Omental fat pad (tissue), 3 donors: ENCODE measurements at regions not wholly inside any gene's neighbourhood (a gene's known extent, or its start where the extent isn't known, plus 50 kb on each side); places are given as distances from the start of the nearest gene placed in this dataset.

ENCODE experiments used
- ATAC-seq: fragments of 150-250 bp; one replicate; pipeline ENCODE4 v1.9.1; 2016; ENCODE audit warnings: mild to moderate bottlenecking, moderate library complexity; ENCODE audit not compliant: low FRiP score
- DNase-seq: peaks from one replicate; pipeline ENCODE4 v3.0.0-alpha.2; 2019; ENCODE audit warnings: low spot score
- TF ChIP-seq, protein P1 (sequence below), 3 donors: fragments of 450-650 bp; IDR thresholded peaks; one replicate each; pipeline ENCODE4 v1.5.1; 2016 to 2017; ENCODE audit warnings: antibody characterized with exemption in 3 of 3, mild to moderate bottlenecking in 3 of 3, moderate library complexity in 2 of 3

DNA sequence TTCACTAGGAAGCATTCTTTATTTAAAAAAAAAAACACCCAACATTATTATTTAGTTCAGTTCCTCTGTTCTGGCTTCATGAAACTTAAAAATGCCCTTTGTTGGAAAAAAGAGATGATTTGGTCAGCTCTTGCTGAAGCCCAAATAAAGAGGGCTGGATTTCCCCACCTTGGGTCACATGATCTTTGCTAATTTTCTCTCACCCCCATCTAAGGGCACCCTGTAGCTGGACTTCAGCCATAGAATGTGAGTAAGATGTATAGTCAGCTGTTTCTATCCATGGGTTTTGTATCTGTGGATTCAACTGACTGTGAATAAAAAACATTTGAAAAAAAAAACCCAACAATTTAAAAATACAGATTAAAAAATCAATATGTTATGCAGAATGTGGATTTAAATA lies 213.9 kb upstream of the SULF2 start:
- TF ChIP-seq, protein P1, sequence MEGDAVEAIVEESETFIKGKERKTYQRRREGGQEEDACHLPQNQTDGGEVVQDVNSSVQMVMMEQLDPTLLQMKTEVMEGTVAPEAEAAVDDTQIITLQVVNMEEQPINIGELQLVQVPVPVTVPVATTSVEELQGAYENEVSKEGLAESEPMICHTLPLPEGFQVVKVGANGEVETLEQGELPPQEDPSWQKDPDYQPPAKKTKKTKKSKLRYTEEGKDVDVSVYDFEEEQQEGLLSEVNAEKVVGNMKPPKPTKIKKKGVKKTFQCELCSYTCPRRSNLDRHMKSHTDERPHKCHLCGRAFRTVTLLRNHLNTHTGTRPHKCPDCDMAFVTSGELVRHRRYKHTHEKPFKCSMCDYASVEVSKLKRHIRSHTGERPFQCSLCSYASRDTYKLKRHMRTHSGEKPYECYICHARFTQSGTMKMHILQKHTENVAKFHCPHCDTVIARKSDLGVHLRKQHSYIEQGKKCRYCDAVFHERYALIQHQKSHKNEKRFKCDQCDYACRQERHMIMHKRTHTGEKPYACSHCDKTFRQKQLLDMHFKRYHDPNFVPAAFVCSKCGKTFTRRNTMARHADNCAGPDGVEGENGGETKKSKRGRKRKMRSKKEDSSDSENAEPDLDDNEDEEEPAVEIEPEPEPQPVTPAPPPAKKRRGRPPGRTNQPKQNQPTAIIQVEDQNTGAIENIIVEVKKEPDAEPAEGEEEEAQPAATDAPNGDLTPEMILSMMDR (IDR thresholded peaks at IDR 0.05) = no peak
- no peak for ATAC-seq

DNA sequence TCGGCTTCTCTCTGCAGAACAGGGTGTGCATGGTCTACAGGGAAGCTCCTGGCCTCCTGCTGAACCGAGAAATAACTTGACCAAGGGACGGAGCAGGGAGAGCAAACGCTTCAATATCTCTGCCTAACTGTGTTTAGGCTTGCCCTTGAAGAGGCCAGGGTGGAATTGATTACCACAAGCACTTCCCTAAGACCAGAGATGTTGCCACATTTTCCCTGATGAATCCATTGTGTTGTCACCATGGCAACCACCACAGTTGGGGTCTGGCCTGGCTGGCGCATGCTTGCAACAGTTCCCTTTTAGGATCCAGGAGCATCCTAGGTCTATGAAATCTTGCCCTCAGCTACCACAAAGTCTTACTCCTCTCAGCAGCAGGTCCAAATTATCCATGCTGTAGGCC lies 213.5 kb upstream of the SULF2 start:
- ATAC-seq (no peak), DNase-seq (no peak)
- TF ChIP-seq, protein P1 (IDR thresholded peaks at IDR 0.05) = no peak

More for the DNA sequence above, 213.9 kb upstream of the SULF2 start:
- no peak for DNase-seq

- ATAC-seq = no peak
- TF ChIP-seq, protein P1 (IDR thresholded peaks at IDR 0.05) = no peak
- no peak for DNase-seq
Measured at GRCh38 chr20:47995661-47996060, 210.4 kb upstream of the SULF2 start.

DNA sequence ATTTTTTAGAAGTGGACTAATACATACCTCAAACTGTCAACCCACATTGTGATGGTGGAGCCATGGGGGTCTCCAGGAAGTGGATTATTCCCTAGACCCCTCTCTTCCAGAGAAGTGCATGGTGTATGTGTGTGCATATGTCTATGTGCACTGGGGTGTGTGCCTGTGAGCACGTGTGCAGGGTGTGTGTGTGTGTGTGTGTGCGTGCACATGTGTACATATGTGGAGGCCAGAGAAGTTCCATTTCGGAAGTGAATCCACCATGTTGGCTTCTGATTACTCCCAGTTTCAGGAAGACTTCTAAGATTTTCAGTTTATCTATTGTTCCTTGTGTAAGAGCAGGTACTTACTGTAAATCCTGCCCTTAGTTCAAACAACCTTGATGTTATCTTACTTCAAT lies 208.5 kb upstream of the SULF2 start:
- ATAC-seq (no peak), DNase-seq (no peak)

DNA sequence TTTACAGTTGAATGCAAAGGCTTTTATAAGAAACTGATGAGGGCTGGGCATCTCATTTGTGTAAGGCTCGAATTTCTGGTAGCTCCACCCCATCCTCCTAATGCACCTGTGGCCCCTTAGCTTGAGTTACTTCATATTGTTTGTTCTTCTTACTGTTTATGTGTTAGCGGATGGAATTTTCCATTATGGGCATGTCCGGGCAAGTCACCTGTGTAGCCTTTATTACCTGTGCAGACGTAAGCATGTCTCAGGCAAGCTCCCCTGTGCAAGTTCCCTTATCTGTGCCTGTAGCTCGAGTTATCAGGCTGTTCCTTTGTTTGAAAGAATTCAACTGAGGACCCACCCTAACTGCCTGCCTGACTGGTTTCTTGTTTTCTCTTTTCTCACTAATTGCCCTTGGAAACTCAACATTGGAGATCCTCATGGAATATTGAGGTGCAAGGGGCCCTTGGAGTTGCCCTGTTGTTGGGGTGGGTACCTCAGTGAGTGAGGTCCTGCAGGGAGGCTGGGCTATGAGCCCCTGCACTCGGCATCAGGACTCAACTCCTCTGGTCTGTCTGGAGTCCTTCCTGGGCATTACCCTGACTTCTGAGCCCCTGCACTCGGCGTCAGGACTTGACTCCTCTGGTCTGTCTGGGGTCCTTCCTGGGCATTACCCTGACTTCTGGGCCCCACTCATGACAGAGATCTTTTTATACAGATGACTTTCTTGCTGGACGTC lies 207.9 kb upstream of the SULF2 start:
- ATAC-seq = no peak
- no peak for DNase-seq
- TF ChIP-seq, protein P1 (IDR thresholded peaks at IDR 0.05) = no peak

More for the DNA sequence above, 208.5 kb upstream of the SULF2 start:
- TF ChIP-seq, protein P1 (IDR thresholded peaks at IDR 0.05) = no peak

- DNase-seq (no peak), ATAC-seq (no peak)
- TF ChIP-seq, protein P1 (IDR thresholded peaks at IDR 0.05) = no peak
Measured at GRCh38 chr20:47991875-47992488, 206.7 kb upstream of the SULF2 start.
